HG03442 (cell line): ENCODE measurements at regions not wholly inside any gene's neighbourhood (a gene's known extent, or its start where the extent isn't known, plus 50 kb on each side); places are given as distances from the start of the nearest gene placed in this dataset.
"Not testable (repeated sequence)": the region's sequence is repeated elsewhere in the genome, so short reads cannot be mapped to it uniquely, and the experiment has no call there.

ENCODE experiments used
- ATAC-seq: cut with Tn5 transposase; IDR thresholded peaks from one replicate; pipeline ENCODE4 v1.9.1; 2021; ENCODE audit warnings: mild to moderate bottlenecking, moderate library complexity; ENCODE audit not compliant: unreplicated experiment

GRCh38 chr11:46188017-46188416 lies 66.8 kb upstream of the PHF21A start:
- no peak for ATAC-seq

- ATAC-seq = no peak
Measured at GRCh38 chr11:46183819-46184218, 62.6 kb upstream of the PHF21A start.

GRCh38 chr11:46181843-46182424 lies 60.7 kb upstream of the PHF21A start:
- ATAC-seq = no peak

- no peak for ATAC-seq
Measured at GRCh38 chr11:46181387-46181786, 60.1 kb upstream of the PHF21A start.

- ATAC-seq = no peak
Measured at GRCh38 chr11:46180736-46181135, 59.5 kb upstream of the PHF21A start.

- ATAC-seq = no peak
Measured at GRCh38 chr11:46178513-46178912, 57.3 kb upstream of the PHF21A start.

GRCh38 chr11:46176421-46176820 lies 55.2 kb upstream of the PHF21A start:
- ATAC-seq = no peak

GRCh38 chr11:46175401-46176002 lies 54.2 kb upstream of the PHF21A start:
- no peak for ATAC-seq

- ATAC-seq = not testable (repeated sequence)
Measured at GRCh38 chr11:46171693-46172092, 50.4 kb upstream of the PHF21A start.
